ENCODE measurements at regions not wholly inside any gene's neighbourhood (a gene's known extent, or its start where the extent isn't known, plus 50 kb on each side); places are given as distances from the start of the nearest gene placed in this dataset.
"Not testable (repeated sequence)": the region's sequence is repeated elsewhere in the genome, so short reads cannot be mapped to it uniquely, and the experiment has no call there.

DNA sequence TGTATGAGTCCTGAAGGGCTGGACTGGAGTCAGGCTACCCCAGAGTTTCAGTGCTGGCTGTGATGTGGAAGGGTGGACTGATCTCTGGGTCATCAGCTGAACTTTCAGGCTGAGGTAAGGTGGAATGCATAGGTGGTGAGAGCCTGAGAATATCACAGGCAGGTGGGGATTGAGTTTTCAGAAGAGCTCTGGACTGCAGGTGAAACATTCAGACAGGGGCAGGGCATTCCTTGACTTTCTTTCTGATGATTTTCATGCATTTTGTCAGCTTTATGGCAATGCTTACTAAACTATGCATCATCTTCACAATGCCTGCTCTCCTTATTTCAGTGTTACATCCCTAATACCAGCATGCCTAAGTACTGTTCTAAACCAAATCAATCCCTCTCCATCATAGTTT is 755.0 kb downstream of the KCNA4 start:
- Mint-ChIP-seq H3K4me1 (no peaks in the 10 kb centered on the region), H3K27me3 (no peaks in the 10 kb centered on the region), H3K27ac (no peak overlapping the region), H3K9me3 (peaks cover 15% of the 10 kb centered on the region), H3K36me3 (no peaks in the 10 kb centered on the region), H3K4me3 (no peak overlapping the region)

DNA sequence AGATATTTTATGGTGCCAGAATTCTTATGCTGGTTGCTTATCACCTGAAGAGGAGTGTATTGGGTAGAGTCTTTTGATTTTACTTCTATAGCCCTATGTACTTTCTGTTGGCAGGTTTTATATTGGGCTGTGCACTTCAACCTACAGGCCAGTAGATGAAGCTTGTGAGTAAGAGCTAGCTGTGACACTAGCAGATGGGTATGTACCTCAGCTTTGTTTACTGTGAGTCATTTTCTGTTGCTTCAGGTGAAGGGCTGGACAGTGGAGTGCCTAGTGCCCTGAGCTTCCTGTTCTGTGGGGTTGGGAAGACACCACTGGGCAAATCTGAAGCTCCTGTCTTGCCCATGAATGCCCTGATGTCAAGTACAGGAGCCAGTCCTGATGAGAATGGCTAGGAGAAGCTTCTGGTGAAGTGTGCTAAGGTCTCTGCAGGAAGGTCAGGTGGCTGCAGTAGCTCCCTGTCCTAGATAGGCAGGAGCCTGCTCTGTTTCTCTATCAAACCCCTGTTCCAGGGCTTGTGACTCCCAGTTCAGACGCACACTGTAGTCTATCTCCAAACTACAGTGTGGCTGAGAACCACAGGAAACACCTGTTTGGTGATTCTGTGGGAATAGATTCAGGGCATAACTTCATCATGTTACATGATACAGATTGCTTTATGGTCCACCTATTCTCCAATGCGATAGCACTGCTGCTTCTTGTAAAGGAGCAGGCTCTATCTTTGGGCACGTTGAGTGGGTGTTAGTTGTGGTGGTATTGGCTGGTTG is 755.7 kb downstream of the KCNA4 start:
- no peak overlapping the region for H3K27ac Mint-ChIP-seq
- no peaks in the 10 kb centered on the region for H3K27me3 Mint-ChIP-seq
- H3K4me1 Mint-ChIP-seq: no peaks in the 10 kb centered on the region
- H3K4me3 Mint-ChIP-seq: no peak overlapping the region
- no peaks in the 10 kb centered on the region for H3K36me3 Mint-ChIP-seq
- peaks cover 15% of the 10 kb centered on the region for H3K9me3 Mint-ChIP-seq

DNA sequence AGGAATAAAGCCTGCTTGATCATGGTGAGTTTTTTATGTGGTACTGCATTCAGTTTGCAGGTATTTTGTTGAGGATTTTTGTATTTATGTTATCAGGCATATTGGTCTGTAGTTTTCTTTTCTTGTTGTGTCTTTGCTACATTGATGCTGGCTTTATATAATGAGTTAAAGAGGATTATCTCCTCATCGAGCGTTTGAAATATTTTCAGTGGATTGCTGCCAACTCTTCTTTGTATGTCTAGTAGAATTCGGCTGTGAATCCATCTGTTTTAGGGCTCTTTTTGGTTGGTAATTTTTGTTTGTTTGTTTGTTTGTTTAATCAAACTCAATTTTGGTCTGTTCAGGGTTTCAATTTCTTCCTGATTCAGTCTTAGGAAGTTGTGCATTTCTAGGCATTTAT is 758.4 kb downstream of the KCNA4 start:
- no peaks in the 10 kb centered on the region for H3K4me1 Mint-ChIP-seq
- no peaks in the 10 kb centered on the region for H3K27me3 Mint-ChIP-seq
- H3K27ac Mint-ChIP-seq: no peak overlapping the region
- peaks cover 9% of the 10 kb centered on the region for H3K9me3 Mint-ChIP-seq
- H3K36me3 Mint-ChIP-seq: no peaks in the 10 kb centered on the region
- no peak overlapping the region for H3K4me3 Mint-ChIP-seq

DNA sequence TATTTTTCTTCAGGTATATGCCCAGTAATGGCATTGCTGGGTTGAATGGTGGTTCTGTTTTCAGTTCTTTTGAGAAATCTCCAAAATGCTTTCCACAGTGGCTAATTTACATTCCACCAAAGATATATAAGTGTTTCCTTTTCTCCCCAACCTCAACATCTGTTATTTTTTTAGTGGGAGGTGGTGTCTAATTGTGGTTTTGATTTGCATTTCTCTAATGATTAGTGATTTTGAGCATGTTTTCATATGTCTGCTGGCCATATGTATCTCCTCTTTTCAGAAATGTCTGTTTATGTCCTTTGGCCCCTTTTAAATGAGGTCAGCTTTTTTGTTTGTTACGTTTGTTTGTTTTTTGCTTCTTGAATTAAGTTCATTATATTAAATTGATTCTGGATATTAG is 760.2 kb downstream of the KCNA4 start:
- Mint-ChIP-seq H3K9me3 (peaks cover 9% of the 10 kb centered on the region), H3K36me3 (no peaks in the 10 kb centered on the region), H3K27me3 (no peaks in the 10 kb centered on the region), H3K4me1 (no peaks in the 10 kb centered on the region), H3K4me3 (no peak overlapping the region), H3K27ac (no peak overlapping the region)

- Mint-ChIP-seq H3K36me3 (no peaks in the 10 kb centered on the region), H3K4me1 (no peaks in the 10 kb centered on the region), H3K4me3 (no peak overlapping the region), H3K27me3 (no peaks in the 10 kb centered on the region), H3K27ac (no peak overlapping the region), H3K9me3 (peaks cover 9% of the 10 kb centered on the region)
Observed at GRCh38 chr11:29255401-29255800, 761.4 kb downstream of the KCNA4 start.

GRCh38 chr11:29251738-29252137 is 765.1 kb downstream of the KCNA4 start:
- H3K27ac Mint-ChIP-seq: no peak overlapping the region
- H3K27me3 Mint-ChIP-seq: no peaks in the 10 kb centered on the region
- no peaks in the 10 kb centered on the region for H3K36me3 Mint-ChIP-seq
- H3K4me3 Mint-ChIP-seq: no peak overlapping the region
- no peaks in the 10 kb centered on the region for H3K4me1 Mint-ChIP-seq
- H3K9me3 Mint-ChIP-seq: peaks cover 15% of the 10 kb centered on the region

DNA sequence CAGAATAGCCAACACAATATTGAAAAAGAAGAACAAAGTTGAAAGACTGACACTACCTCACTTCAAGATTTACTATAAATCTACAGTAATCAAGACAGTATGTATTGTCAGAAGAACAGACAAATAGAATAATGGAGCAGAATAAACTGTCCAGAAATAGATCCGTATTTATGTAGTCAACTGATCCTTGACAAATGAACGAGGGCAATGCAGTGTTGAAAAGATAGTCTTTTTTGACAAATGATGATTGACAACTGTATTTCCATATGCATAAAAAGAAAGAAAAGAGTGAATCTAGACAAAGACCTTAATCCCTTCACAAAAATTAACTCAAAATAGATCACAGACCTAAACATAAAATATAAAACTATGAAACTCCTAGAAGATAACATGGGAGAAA is 767.1 kb downstream of the KCNA4 start:
- Mint-ChIP-seq H3K27me3 (no peaks in the 10 kb centered on the region), H3K4me1 (no peaks in the 10 kb centered on the region), H3K27ac (no peak overlapping the region), H3K4me3 (no peak overlapping the region), H3K36me3 (no peaks in the 10 kb centered on the region), H3K9me3 (peaks cover 28% of the 10 kb centered on the region)

GRCh38 chr11:29244355-29244754 is 772.5 kb downstream of the KCNA4 start:
- H3K4me3 Mint-ChIP-seq: no peak overlapping the region
- no peaks in the 10 kb centered on the region for H3K4me1 Mint-ChIP-seq
- peaks cover 37% of the 10 kb centered on the region for H3K9me3 Mint-ChIP-seq
- no peak overlapping the region for H3K27ac Mint-ChIP-seq
- H3K36me3 Mint-ChIP-seq: no peaks in the 10 kb centered on the region
- H3K27me3 Mint-ChIP-seq: no peaks in the 10 kb centered on the region

DNA sequence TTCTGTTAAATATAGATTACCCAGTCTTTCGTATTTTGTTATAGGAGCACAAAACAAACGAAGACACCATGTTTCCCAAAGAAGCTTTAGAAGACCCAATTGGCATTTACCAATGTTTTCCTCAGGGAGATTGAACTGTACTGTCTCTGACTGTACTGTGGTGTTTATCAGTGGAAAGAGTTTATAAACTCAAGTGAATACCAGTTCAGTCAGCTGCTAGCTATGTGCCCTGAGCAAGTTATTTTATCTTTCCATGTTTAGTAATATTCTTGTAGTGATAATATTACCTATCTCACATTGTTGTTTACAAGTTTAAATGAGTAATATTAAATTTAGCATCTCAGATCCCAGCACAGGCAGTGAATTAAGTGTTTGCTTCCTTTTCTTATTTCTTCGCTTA is 773.2 kb downstream of the KCNA4 start:
- H3K4me1 Mint-ChIP-seq: no peaks in the 10 kb centered on the region
- H3K27ac Mint-ChIP-seq: no peak overlapping the region
- H3K27me3 Mint-ChIP-seq: no peaks in the 10 kb centered on the region
- no peaks in the 10 kb centered on the region for H3K36me3 Mint-ChIP-seq
- H3K4me3 Mint-ChIP-seq: no peak overlapping the region
- H3K9me3 Mint-ChIP-seq: peaks cover 32% of the 10 kb centered on the region

DNA sequence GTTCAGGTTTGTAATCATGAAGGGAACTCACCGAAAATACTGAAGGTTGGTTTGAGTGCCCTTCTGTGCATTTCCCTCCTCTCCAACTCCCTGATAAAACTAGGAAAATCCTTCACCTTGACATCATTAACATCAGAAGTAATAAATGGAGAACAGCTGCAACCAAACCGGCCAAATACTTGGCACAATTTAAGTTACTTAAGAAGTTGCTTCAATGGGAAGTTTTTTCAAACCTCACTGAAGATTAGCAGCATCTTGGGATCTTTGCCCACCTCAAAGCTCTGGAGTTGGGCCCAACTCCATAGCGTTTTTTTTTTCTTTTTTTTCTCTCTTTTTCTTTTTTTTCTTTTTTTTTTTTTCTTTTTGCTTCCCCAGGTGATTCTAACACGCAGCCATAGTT is 784.8 kb downstream of the KCNA4 start:
- peaks cover 5% of the 10 kb centered on the region for H3K9me3 Mint-ChIP-seq
- H3K4me3 Mint-ChIP-seq: no peak overlapping the region
- H3K27me3 Mint-ChIP-seq: no peaks in the 10 kb centered on the region
- no peak overlapping the region for H3K27ac Mint-ChIP-seq
- H3K36me3 Mint-ChIP-seq: no peaks in the 10 kb centered on the region
- H3K4me1 Mint-ChIP-seq: no peaks in the 10 kb centered on the region

DNA sequence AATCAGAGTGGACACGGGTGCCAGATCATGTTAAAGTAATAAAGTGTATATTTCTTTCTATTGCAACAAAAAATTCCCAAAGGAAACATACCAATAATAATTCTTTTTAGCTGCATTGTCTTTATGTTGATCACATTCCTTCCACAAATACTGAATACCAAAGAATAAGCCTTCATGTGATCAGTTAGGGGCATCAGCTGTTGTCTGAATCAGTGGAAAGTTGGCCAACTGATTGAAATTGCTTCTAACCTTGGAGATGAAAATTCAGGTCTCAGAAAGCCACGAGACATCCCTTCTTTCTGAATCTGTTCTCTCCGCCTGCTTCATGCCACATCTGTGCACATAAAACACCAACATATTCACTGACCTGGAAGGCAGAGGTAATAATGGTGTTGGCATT is 785.2 kb downstream of the KCNA4 start:
- no peaks in the 10 kb centered on the region for H3K27me3 Mint-ChIP-seq
- peaks cover 9% of the 10 kb centered on the region for H3K9me3 Mint-ChIP-seq
- no peak overlapping the region for H3K4me3 Mint-ChIP-seq
- H3K36me3 Mint-ChIP-seq: no peaks in the 10 kb centered on the region
- no peaks in the 10 kb centered on the region for H3K4me1 Mint-ChIP-seq
- H3K27ac Mint-ChIP-seq: no peak overlapping the region

DNA sequence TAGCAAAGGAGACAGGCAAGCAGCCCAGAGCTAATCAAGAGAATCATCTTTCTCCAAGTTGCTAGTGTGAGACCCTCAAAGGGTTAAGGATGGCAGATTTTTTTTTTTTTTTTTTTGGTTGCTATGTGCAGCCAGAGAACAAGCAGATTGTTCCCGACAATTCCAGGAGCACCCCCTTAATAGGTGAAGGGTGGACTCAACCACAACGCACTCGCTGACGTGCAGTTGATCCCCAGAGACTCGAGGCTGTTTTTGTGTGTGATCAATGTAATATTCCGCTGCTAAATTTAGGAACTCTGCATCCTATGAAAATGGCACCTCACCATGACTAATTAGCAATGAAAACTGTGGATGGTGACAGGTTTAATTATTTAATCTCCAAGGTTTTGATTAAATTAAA is 789.0 kb downstream of the KCNA4 start:
- no peak overlapping the region for H3K27ac Mint-ChIP-seq
- peaks cover 16% of the 10 kb centered on the region for H3K9me3 Mint-ChIP-seq
- no peaks in the 10 kb centered on the region for H3K4me1 Mint-ChIP-seq
- H3K4me3 Mint-ChIP-seq: no peak overlapping the region
- H3K36me3 Mint-ChIP-seq: no peaks in the 10 kb centered on the region
- H3K27me3 Mint-ChIP-seq: no peaks in the 10 kb centered on the region

- no peak overlapping the region for H3K4me3 Mint-ChIP-seq
- no peaks in the 10 kb centered on the region for H3K27me3 Mint-ChIP-seq
- no peaks in the 10 kb centered on the region for H3K4me1 Mint-ChIP-seq
- peaks cover 16% of the 10 kb centered on the region for H3K9me3 Mint-ChIP-seq
- H3K27ac Mint-ChIP-seq: no peak overlapping the region
- H3K36me3 Mint-ChIP-seq: no peaks in the 10 kb centered on the region
Observed at GRCh38 chr11:29224739-29225384, 792.0 kb downstream of the KCNA4 start.

- H3K4me3 Mint-ChIP-seq, H3K36me3 Mint-ChIP-seq, H3K27me3 Mint-ChIP-seq, H3K4me1 Mint-ChIP-seq, H3K27ac Mint-ChIP-seq: not testable (repeated sequence)
- H3K9me3 Mint-ChIP-seq: peaks cover 12% of the 10 kb centered on the region
Observed at GRCh38 chr11:29219531-29219930, 797.3 kb downstream of the KCNA4 start.

- Mint-ChIP-seq H3K9me3 (peaks cover 12% of the 10 kb centered on the region), H3K27ac (no peak overlapping the region), H3K4me3 (no peak overlapping the region), H3K4me1 (no peaks in the 10 kb centered on the region), H3K36me3 (no peaks in the 10 kb centered on the region), H3K27me3 (no peaks in the 10 kb centered on the region)
Observed at GRCh38 chr11:29217901-29218300, 798.9 kb downstream of the KCNA4 start.

- Mint-ChIP-seq H3K27ac (no peak overlapping the region), H3K4me3 (no peak overlapping the region), H3K4me1 (no peaks in the 10 kb centered on the region), H3K9me3 (peaks cover 17% of the 10 kb centered on the region), H3K27me3 (no peaks in the 10 kb centered on the region), H3K36me3 (no peaks in the 10 kb centered on the region)
Observed at GRCh38 chr11:29214833-29215232, 802.0 kb downstream of the KCNA4 start.

GRCh38 chr11:29211202-29211601 is 805.6 kb downstream of the KCNA4 start:
- peaks cover 18% of the 10 kb centered on the region for H3K9me3 Mint-ChIP-seq
- H3K36me3 Mint-ChIP-seq: no peaks in the 10 kb centered on the region
- no peak overlapping the region for H3K4me3 Mint-ChIP-seq
- no peaks in the 10 kb centered on the region for H3K4me1 Mint-ChIP-seq
- no peaks in the 10 kb centered on the region for H3K27me3 Mint-ChIP-seq
- H3K27ac Mint-ChIP-seq: no peak overlapping the region

Data from activated naive CD4-positive, alpha-beta T cell treated with anti-CD3 and anti-CD28 coated beads, Interleukin-2, amount 50 U/mL, for 24 hours (primary cell).